Neural crest cell (in vitro differentiated cells): ENCODE measurements at regions not wholly inside any gene's neighbourhood (a gene's known extent, or its start where the extent isn't known, plus 50 kb on each side); places are given as distances from the start of the nearest gene placed in this dataset.
"Not testable (repeated sequence)": the region's sequence is repeated elsewhere in the genome, so short reads cannot be mapped to it uniquely, and the experiment has no call there.

Source experiments
- DNase-seq: peaks from one replicate; pipeline ENCODE4 v3.0.0; 2021; ENCODE audit warnings: low read depth, mixed read lengths, low spot score
- H3K27ac Mint-ChIP-seq: one replicate; pipeline ENCODE4 v1.8.0; 2021; ENCODE audit warnings: mild to moderate bottlenecking, mixed read lengths; ENCODE audit not compliant: unreplicated experiment
- H3K27me3 Mint-ChIP-seq: 2 replicates; pipeline ENCODE4 v1.8.0; 2021; ENCODE audit warnings: low read depth, mild to moderate bottlenecking, mixed read lengths
- H3K36me3 Mint-ChIP-seq: 2 replicates; pipeline ENCODE4 v1.8.0; 2021; ENCODE audit warnings: low read depth, mild to moderate bottlenecking, mixed read lengths
- H3K4me1 Mint-ChIP-seq: 2 replicates; pipeline ENCODE4 v1.8.0; 2021; ENCODE audit warnings: mixed read lengths
- H3K4me3 Mint-ChIP-seq: one replicate; pipeline ENCODE4 v1.8.0; 2021; ENCODE audit warnings: mild to moderate bottlenecking, mixed read lengths
- H3K9me3 Mint-ChIP-seq: 2 replicates; pipeline ENCODE4 v1.8.0; 2021; ENCODE audit warnings: mixed read lengths
- TF ChIP-seq, protein P1 (sequence below): fragments of 200-600 bp; sonication (generic); conservative IDR thresholded peaks from 2 replicates; pipeline ENCODE4 v1.5.0; 2021; ENCODE audit warnings: antibody characterized with exemption, mild to moderate bottlenecking

DNA sequence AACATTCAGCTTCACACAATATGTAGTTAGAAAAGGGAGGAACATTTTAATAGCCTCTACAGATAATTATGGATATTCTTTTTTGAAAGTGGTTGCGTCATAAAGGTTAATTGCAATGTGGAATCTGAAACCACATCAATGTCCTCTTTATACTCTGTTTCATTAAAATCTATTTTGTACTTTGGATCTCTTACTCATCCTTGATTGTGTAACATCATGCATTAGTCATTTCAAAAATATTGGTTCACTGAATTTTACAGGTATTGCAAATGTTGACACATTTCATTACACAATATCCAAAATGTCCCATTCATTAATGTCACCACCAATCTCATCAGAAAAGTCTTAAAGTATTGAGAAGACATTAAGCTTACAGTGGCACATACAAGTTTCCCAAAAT is 62.7 kb upstream of the USP9X start:
- Mint-ChIP-seq H3K27ac (no peak overlapping the region), H3K36me3 (no peaks in the 10 kb centered on the region), H3K27me3 (no peaks in the 10 kb centered on the region), H3K9me3 (no peaks in the 10 kb centered on the region), H3K4me1 (peaks cover 30% of the 10 kb centered on the region), H3K4me3 (no peak overlapping the region)
- TF ChIP-seq, protein P1, sequence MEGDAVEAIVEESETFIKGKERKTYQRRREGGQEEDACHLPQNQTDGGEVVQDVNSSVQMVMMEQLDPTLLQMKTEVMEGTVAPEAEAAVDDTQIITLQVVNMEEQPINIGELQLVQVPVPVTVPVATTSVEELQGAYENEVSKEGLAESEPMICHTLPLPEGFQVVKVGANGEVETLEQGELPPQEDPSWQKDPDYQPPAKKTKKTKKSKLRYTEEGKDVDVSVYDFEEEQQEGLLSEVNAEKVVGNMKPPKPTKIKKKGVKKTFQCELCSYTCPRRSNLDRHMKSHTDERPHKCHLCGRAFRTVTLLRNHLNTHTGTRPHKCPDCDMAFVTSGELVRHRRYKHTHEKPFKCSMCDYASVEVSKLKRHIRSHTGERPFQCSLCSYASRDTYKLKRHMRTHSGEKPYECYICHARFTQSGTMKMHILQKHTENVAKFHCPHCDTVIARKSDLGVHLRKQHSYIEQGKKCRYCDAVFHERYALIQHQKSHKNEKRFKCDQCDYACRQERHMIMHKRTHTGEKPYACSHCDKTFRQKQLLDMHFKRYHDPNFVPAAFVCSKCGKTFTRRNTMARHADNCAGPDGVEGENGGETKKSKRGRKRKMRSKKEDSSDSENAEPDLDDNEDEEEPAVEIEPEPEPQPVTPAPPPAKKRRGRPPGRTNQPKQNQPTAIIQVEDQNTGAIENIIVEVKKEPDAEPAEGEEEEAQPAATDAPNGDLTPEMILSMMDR: no peak
- DNase-seq: no peak

DNA sequence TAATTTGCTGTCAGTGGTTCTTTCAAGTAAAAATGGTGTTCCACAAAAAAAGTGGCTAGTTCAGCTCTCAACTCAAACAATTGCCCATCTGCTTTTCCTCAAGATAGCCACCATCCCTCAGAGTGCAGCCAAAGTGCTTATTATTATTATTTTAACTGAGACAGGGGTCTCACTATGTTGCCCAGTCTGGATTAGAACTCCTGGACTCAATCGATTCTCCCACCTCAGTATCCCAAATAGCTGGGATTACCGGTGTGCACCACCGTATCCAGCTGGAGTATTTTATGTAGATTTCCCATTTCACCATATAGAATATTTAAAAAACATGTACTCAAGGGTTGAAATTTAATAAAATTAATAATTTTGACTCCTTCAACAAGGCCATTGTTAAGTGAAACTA is 62.1 kb upstream of the USP9X start:
- H3K36me3 Mint-ChIP-seq: no peaks in the 10 kb centered on the region
- DNase-seq: no peak
- H3K27ac Mint-ChIP-seq: no peak overlapping the region
- TF ChIP-seq, protein P1: no peak
- H3K9me3 Mint-ChIP-seq: no peaks in the 10 kb centered on the region
- H3K4me3 Mint-ChIP-seq: no peak overlapping the region
- H3K27me3 Mint-ChIP-seq: no peaks in the 10 kb centered on the region
- peaks cover 31% of the 10 kb centered on the region for H3K4me1 Mint-ChIP-seq

- not testable (repeated sequence) for H3K4me3 Mint-ChIP-seq, H3K36me3 Mint-ChIP-seq, H3K9me3 Mint-ChIP-seq, H3K27me3 Mint-ChIP-seq, DNase-seq, H3K27ac Mint-ChIP-seq
- peaks cover 21% of the 10 kb centered on the region for H3K4me1 Mint-ChIP-seq
Measured at GRCh38 chrX:41024335-41024734, 60.9 kb upstream of the USP9X start.

DNA sequence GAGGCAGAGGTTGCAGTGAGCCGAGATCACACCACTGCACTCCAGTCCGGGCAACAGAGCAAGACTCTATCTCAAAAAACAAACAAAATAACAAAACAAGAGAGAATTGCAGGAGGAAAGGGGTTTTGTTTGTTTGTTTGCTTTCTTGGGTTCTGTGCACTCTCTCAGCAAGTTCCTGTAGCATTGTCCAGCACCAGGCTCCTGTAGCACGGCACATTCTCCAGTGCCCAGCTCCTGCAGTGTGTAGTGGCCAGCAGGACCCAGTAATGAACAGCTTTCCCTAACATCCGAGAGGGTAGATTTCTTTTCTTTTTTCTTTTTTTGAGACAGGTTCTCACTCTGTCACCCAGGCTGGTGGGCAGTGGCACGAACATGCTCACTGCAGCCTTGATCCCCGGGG is 60.5 kb upstream of the USP9X start:
- H3K9me3 Mint-ChIP-seq: no peaks in the 10 kb centered on the region
- peaks cover 20% of the 10 kb centered on the region for H3K4me1 Mint-ChIP-seq
- no peaks in the 10 kb centered on the region for H3K36me3 Mint-ChIP-seq
- TF ChIP-seq, protein P1: no peak
- H3K27me3 Mint-ChIP-seq: no peaks in the 10 kb centered on the region
- no peak overlapping the region for H3K27ac Mint-ChIP-seq
- DNase-seq: no peak
- no peak overlapping the region for H3K4me3 Mint-ChIP-seq

- H3K4me3 Mint-ChIP-seq: peak overlapping the region; percentile 78
- H3K4me1 Mint-ChIP-seq: peaks cover 20% of the 10 kb centered on the region
- peak overlapping the region; percentile 94 for H3K27ac Mint-ChIP-seq
- H3K9me3 Mint-ChIP-seq: no peaks in the 10 kb centered on the region
- DNase-seq: no peak
- no peaks in the 10 kb centered on the region for H3K36me3 Mint-ChIP-seq
- no peaks in the 10 kb centered on the region for H3K27me3 Mint-ChIP-seq
- TF ChIP-seq, protein P1: no peak
Measured at GRCh38 chrX:41025926-41026701, 59.1 kb upstream of the USP9X start.

- Mint-ChIP-seq H3K27me3 (no peaks in the 10 kb centered on the region), H3K4me3 (peak overlapping the region; percentile 78), H3K4me1 (peaks cover 20% of the 10 kb centered on the region), H3K36me3 (no peaks in the 10 kb centered on the region), H3K9me3 (no peaks in the 10 kb centered on the region), H3K27ac (peak overlapping the region; percentile 83)
- DNase-seq: no peak
- TF ChIP-seq, protein P1: no peak
Measured at GRCh38 chrX:41026702-41027078, 58.6 kb upstream of the USP9X start.
